Esophagus muscularis mucosa (tissue), 4 donors: ENCODE measurements at regions not wholly inside any gene's neighbourhood (a gene's known extent, or its start where the extent isn't known, plus 50 kb on each side); places are given as distances from the start of the nearest gene placed in this dataset.

Experiments used
- DNase-seq: peaks from one replicate; pipeline ENCODE4 v3.0.0-alpha.2; 2017; ENCODE audit errors: extremely low spot score
- H3K27ac ChIP-seq, 4 donors: fragments of 200-600 bp; sonication (generic); replicated peaks in 1 of 4; 1 replicate in 3 of 4; 2 replicates in 1 of 4; pipeline ENCODE4 v1.5.1; 2016 to 2019; ENCODE audit warnings: mild to moderate bottlenecking in 1 of 4
- H3K27me3 ChIP-seq, 4 donors: fragments of 200-600 bp; sonication (generic); one replicate each; pipeline versions ENCODE4 v1.5.1 to v1.6.0; 2016 to 2019
- H3K36me3 ChIP-seq, 4 donors: fragments of 200-600 bp; sonication (generic); one replicate each; pipeline ENCODE4 v1.5.1; 2016 to 2019
- H3K4me1 ChIP-seq, 4 donors: fragments of 200-600 bp; sonication (generic); one replicate each; pipeline ENCODE4 v1.5.1; 2016 to 2019
- H3K4me3 ChIP-seq, 4 donors: fragments of 200-600 bp; sonication (generic); 1 replicate in 2 of 4; 2 replicates in 2 of 4; pipeline ENCODE4 v1.5.1; 2016 to 2019; ENCODE audit warnings: mild to moderate bottlenecking in 4 of 4, moderate library complexity in 1 of 4
- H3K9me3 ChIP-seq, 4 donors: fragments of 200-600 bp; sonication (generic); 1 replicate in 3 of 4; 2 replicates in 1 of 4; pipeline ENCODE4 v1.5.1; 2016 to 2019
- CTCF ChIP-seq, 3 experiments: fragments of 200-600 bp in 2 of 3; fragments of 450-650 bp in 1 of 3; sonication (generic) in 2 of 3; IDR thresholded peaks; one replicate each; pipeline ENCODE4 v1.5.1; 2017 to 2019; ENCODE audit warnings: antibody characterized with exemption in 3 of 3, mild to moderate bottlenecking in 2 of 3, moderate library complexity in 1 of 3
- EP300 ChIP-seq: sonication (generic); formaldehyde crosslinking; IDR thresholded peaks from one replicate; pipeline ENCODE4 v1.6.1; 2017; ENCODE audit warnings: antibody characterized with exemption
- POLR2A ChIP-seq: fragments of 450-650 bp; IDR thresholded peaks from one replicate; pipeline ENCODE4 v1.6.1; 2017; ENCODE audit warnings: antibody characterized with exemption, moderate library complexity, mild to moderate bottlenecking, low read depth
- POLR2AphosphoS5 ChIP-seq, 2 donors: sonication (generic); formaldehyde crosslinking; IDR thresholded peaks; one replicate each; pipeline ENCODE4 v1.6.1; 2017; ENCODE audit warnings: antibody characterized with exemption in 2 of 2
- WGBS: methylation state at CpG from one replicate; pipeline ENCODE4 v1.1.5; 2018; 5-methylcytosine and 5-hydroxymethylcytosine counted together
- intact Hi-C: fragments of 100-400 bp; cut with DNase I; formaldehyde crosslinking; loops from one replicate; pipeline ENCODE4 v1.15.1; 2023

GRCh38 chr13:21228738-21229137, 52.3 kb downstream of the MRPL57 start:
- intact Hi-C loops, result no loop called here
- no peaks in the 10 kb centered on the region for H3K36me3 ChIP-seq
- peaks cover 0 to 3% (median 0%) of the 10 kb centered on the region in 4 donors for H3K27me3 ChIP-seq
- H3K27ac ChIP-seq, result no peak overlapping the region
- H3K4me3 ChIP-seq, result no peak overlapping the region
- H3K4me1 ChIP-seq, result no peaks in the 10 kb centered on the region
- DNase-seq, result peak; percentile 42
- 74% methylated on average over 3 of the region's 3 CpGs for WGBS
- H3K9me3 ChIP-seq, result no peaks in the 10 kb centered on the region
- TF ChIP-seq CTCF (IDR thresholded peaks at IDR 0.05) (no peak), POLR2A (no peak), EP300 (no peak), POLR2AphosphoS5 (IDR thresholded peaks at IDR 0.05) (no peak)

- H3K27ac ChIP-seq, result no peak overlapping the region
- no peaks in the 10 kb centered on the region for H3K36me3 ChIP-seq
- TF ChIP-seq POLR2A (no peak), EP300 (no peak), POLR2AphosphoS5 (IDR thresholded peaks at IDR 0.05) (no peak), CTCF (IDR thresholded peaks at IDR 0.05) (no peak)
- 92% methylated on average over 7 of the region's 7 CpGs for WGBS
- no peaks in the 10 kb centered on the region for H3K4me1 ChIP-seq
- H3K9me3 ChIP-seq, result no peaks in the 10 kb centered on the region
- peaks cover 0 to 3% (median 0%) of the 10 kb centered on the region in 4 donors for H3K27me3 ChIP-seq
- peak; percentile 47 for DNase-seq
- intact Hi-C loops, result no loop called here
- no peak overlapping the region for H3K4me3 ChIP-seq
Observed at GRCh38 chr13:21229241-21230024, 53.0 kb downstream of the MRPL57 start.

- Histone ChIP-seq H3K4me1 (no peaks in the 10 kb centered on the region), H3K36me3 (no peaks in the 10 kb centered on the region), H3K9me3 (no peaks in the 10 kb centered on the region), H3K27me3 (peaks cover 0 to 3% (median 0%) of the 10 kb centered on the region in 4 donors), H3K4me3 (no peak overlapping the region), H3K27ac (no peak overlapping the region)
- TF ChIP-seq POLR2A, result no peak
- TF ChIP-seq EP300, result no peak
- no peak for TF ChIP-seq CTCF (IDR thresholded peaks at IDR 0.05)
- TF ChIP-seq POLR2AphosphoS5 (IDR thresholded peaks at IDR 0.05), result no peak
- intact Hi-C loops, result no loop called here
- peak; percentile 84 for DNase-seq
- 64% methylated on average over 3 of the region's 3 CpGs for WGBS
Observed at GRCh38 chr13:21230516-21230915, 54.1 kb downstream of the MRPL57 start.

GRCh38 chr13:21231426-21231940, 55.0 kb downstream of the MRPL57 start:
- Histone ChIP-seq H3K27me3 (peaks cover 0 to 3% (median 0%) of the 10 kb centered on the region in 4 donors), H3K4me1 (no peaks in the 10 kb centered on the region), H3K9me3 (no peaks in the 10 kb centered on the region), H3K36me3 (no peaks in the 10 kb centered on the region), H3K4me3 (no peak overlapping the region), H3K27ac (no peak overlapping the region)
- DNase-seq, result peak; percentile 80
- intact Hi-C loops, result no loop called here
- 58% methylated on average over 5 of the region's 5 CpGs for WGBS
- TF ChIP-seq CTCF (IDR thresholded peaks at IDR 0.05) (no peak), POLR2AphosphoS5 (IDR thresholded peaks at IDR 0.05) (no peak), POLR2A (no peak), EP300 (no peak)
